Suprapubic skin (tissue), 2 donors: ENCODE measurements at regions not wholly inside any gene's neighbourhood (a gene's known extent, or its start where the extent isn't known, plus 50 kb on each side); places are given as distances from the start of the nearest gene placed in this dataset.

Experiments used
- EP300 ChIP-seq: sonication (generic); formaldehyde crosslinking; IDR thresholded peaks from one replicate; pipeline ENCODE4 v1.6.1; 2017; ENCODE audit warnings: antibody characterized with exemption
- POLR2A ChIP-seq, 2 donors: fragments of 450-650 bp; IDR thresholded peaks; one replicate each; pipeline ENCODE4 v1.6.1; 2017; ENCODE audit warnings: antibody characterized with exemption in 2 of 2, mild to moderate bottlenecking in 2 of 2, moderate library complexity in 2 of 2

- TF ChIP-seq EP300 = no peak
- TF ChIP-seq POLR2A (IDR thresholded peaks at IDR 0.05) = no peak
Observed at GRCh38 chr4:152102436-152103000, 341.7 kb upstream of the GATB start.
